ENCODE measurements at regions not wholly inside any gene's neighbourhood (a gene's known extent, or its start where the extent isn't known, plus 50 kb on each side); places are given as distances from the start of the nearest gene placed in this dataset.

DNA sequence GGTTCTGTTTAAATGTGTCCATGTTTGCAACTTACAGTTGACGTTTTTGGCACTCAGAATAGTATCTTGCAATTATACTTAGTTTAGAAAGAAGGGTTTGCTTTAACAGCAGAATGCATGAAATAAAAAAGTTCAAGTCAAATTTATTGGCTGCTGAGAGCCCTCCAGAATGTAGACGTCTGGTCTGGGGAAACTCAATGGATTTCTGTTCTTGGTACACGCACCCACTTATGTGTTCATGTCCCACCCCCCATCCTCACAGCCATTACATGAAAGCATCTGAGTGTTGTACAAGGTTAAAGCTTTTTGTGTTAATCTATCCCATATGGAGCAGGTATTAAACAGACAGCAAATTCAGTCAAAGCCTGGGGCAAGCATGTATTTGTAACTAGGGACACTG, 219.5 kb downstream of the SOX11 start:
- Histone ChIP-seq H3K27me3 (ENCODE audit: control insufficient read depth, insufficient read depth, low read length) (no peaks in the 10 kb centered on the region), H3K36me3 (ENCODE audit: control insufficient read depth, insufficient read depth, low read length) (no peaks in the 10 kb centered on the region), H3K4me1 (ENCODE audit: control insufficient read depth, insufficient read depth, low read length) (no peaks in the 10 kb centered on the region), H3K27ac (ENCODE audit: low read length) (no peak overlapping the region), H3K4me3 (ENCODE audit: low read depth in 2 of 2, low read length in 2 of 2) (no peak overlapping the region), H3K9me3 (ENCODE audit: control insufficient read depth, insufficient read depth, low read depth, low read length) (no peaks in the 10 kb centered on the region)
- ATAC-seq, result no peak
- CTCF ChIA-PET, result no interaction called here
- no peak for TF ChIP-seq POLR2AphosphoS5 (IDR thresholded peaks at IDR 0.05; ENCODE audit: low read depth, low read length)
- no peak for TF ChIP-seq CTCF (IDR thresholded peaks at IDR 0.05)
- no peak for TF ChIP-seq TCF7L2 (IDR thresholded peaks at IDR 0.05; ENCODE audit: low read depth, low read length)
- TF ChIP-seq SIN3A (IDR thresholded peaks at IDR 0.05; ENCODE audit: borderline replicate concordance, insufficient read depth, low read depth, low read length), result no peak
- no peak for TF ChIP-seq REST (IDR thresholded peaks at IDR 0.05; ENCODE audit: insufficient read depth in 1 of 2, low read depth in 2 of 2, low read length in 1 of 2)
- DNase-seq (ENCODE audit: low read depth, low spot score), result no peak
- in situ Hi-C loops (cut with HindIII; ENCODE audit: low pct_unique_long_range_greater_than_20kb, low sequenced_read_pairs), result no loop called here
- intact Hi-C loops (cut with micrococcal nuclease; ENCODE audit: unreplicated experiment), result no loop called here
- POLR2A ChIA-PET, result no interaction called here
- no TSS peak for BruUV-seq (replicated peaks)

GRCh38 chr2:5913711-5914395, 221.7 kb downstream of the SOX11 start:
- no TSS peak for BruUV-seq (replicated peaks)
- H3K4me3 ChIP-seq (ENCODE audit: low read depth in 2 of 2, low read length in 2 of 2), result no peak overlapping the region
- H3K27ac ChIP-seq (ENCODE audit: low read length), result no peak overlapping the region
- DNase-seq (ENCODE audit: low read depth, low spot score) (no peak), ATAC-seq (no peak)
- no peaks in the 10 kb centered on the region for H3K36me3 ChIP-seq (ENCODE audit: control insufficient read depth, insufficient read depth, low read length)
- intact Hi-C loops (cut with micrococcal nuclease; ENCODE audit: unreplicated experiment), result no loop called here
- TF ChIP-seq POLR2AphosphoS5 (IDR thresholded peaks at IDR 0.05; ENCODE audit: low read depth, low read length), result no peak
- no peak for TF ChIP-seq SIN3A (IDR thresholded peaks at IDR 0.05; ENCODE audit: borderline replicate concordance, insufficient read depth, low read depth, low read length)
- TF ChIP-seq REST (IDR thresholded peaks at IDR 0.05; ENCODE audit: insufficient read depth in 1 of 2, low read depth in 2 of 2, low read length in 1 of 2), result no peak
- no peak for TF ChIP-seq CTCF (IDR thresholded peaks at IDR 0.05)
- no peak for TF ChIP-seq TCF7L2 (IDR thresholded peaks at IDR 0.05; ENCODE audit: low read depth, low read length)
- no peaks in the 10 kb centered on the region for H3K9me3 ChIP-seq (ENCODE audit: control insufficient read depth, insufficient read depth, low read depth, low read length)
- POLR2A ChIA-PET, result interaction anchor here (0.7 kb wide), 1 partner anchor 622 kb away, joined by 16 read pairs; no protein-coding TSS in a partner anchor
- no peaks in the 10 kb centered on the region for H3K4me1 ChIP-seq (ENCODE audit: control insufficient read depth, insufficient read depth, low read length)
- no peaks in the 10 kb centered on the region for H3K27me3 ChIP-seq (ENCODE audit: control insufficient read depth, insufficient read depth, low read length)
- in situ Hi-C loops (cut with HindIII; ENCODE audit: low pct_unique_long_range_greater_than_20kb, low sequenced_read_pairs), result no loop called here
- CTCF ChIA-PET, result interaction anchor here (0.6 kb wide), 1 partner anchor 1955 kb away, joined by 3 read pairs; no protein-coding TSS in a partner anchor
